Activated T-helper 17 cell treated with anti-CD3 and anti-CD28 coated beads, Interleukin-2, amount 50 U/mL, for 72 hours (primary cell): ENCODE measurements at regions not wholly inside any gene's neighbourhood (a gene's known extent, or its start where the extent isn't known, plus 50 kb on each side); places are given as distances from the start of the nearest gene placed in this dataset.

Experiments
- ATAC-seq: fragments of 150-1000 bp; cut with Tn5 transposase; replicated peaks from 2 replicates; pipeline ENCODE4 v1.10.0; 2021; ENCODE audit warnings: mild to moderate bottlenecking, moderate library complexity
- H3K27ac Mint-ChIP-seq: one replicate; pipeline ENCODE4 v1.8.0; 2022; ENCODE audit warnings: mixed read lengths
- H3K27me3 Mint-ChIP-seq: one replicate; pipeline ENCODE4 v1.8.0; 2022; ENCODE audit warnings: mixed read lengths
- H3K36me3 Mint-ChIP-seq: one replicate; pipeline ENCODE4 v1.8.0; 2022; ENCODE audit warnings: low read depth, mild to moderate bottlenecking, mixed read lengths
- H3K4me1 Mint-ChIP-seq: one replicate; pipeline ENCODE4 v1.8.0; 2022; ENCODE audit warnings: mixed read lengths
- H3K4me3 Mint-ChIP-seq: one replicate; pipeline ENCODE4 v1.8.0; 2022; ENCODE audit warnings: mild to moderate bottlenecking, mixed read lengths
- H3K9me3 Mint-ChIP-seq: one replicate; pipeline ENCODE4 v1.8.0; 2022; ENCODE audit warnings: mixed read lengths

DNA sequence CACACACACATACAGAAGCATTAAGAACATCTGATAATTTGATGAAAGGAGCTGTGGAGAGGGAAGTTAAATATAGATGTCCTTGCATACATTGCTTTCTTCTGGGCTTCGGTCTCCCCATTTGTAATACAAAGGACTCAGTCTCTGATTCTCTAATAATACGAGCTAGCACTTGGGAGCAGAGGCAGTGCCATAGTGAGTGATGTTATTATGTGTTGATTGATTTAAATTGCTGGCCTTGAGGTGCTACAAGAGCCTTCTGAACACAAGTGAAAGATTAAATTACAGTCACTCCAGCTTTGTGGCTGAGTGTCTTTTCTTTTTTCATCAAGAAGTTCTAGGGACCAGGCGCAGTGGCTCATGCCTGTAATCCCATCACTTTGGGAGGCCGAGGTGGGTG is 61.5 kb upstream of the HMGXB4 start:
- ATAC-seq: no peak
- peaks cover 29% of the 10 kb centered on the region for H3K27me3 Mint-ChIP-seq
- H3K4me3 Mint-ChIP-seq: no peak overlapping the region

DNA sequence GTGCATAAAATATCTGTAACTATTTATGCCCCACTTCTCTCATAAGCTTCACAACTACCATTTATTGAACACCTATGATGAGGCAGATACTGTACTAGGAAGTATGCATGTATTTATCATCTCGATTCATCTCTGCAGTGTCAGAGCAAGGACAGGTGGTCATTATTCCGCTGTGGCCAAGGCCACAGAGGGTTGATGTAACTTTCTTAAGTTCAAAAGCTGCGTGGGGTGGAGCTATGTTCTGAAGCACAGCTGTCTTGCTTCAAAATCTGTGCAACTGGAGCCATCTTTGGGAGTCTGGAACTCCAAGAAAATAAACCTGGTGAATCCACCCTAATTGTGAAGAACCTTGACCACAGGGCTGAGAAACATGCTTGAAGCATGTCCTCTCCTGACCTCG is 60.2 kb upstream of the HMGXB4 start:
- H3K27me3 Mint-ChIP-seq: peaks cover 36% of the 10 kb centered on the region
- ATAC-seq: no peak
- H3K36me3 Mint-ChIP-seq: no peaks in the 10 kb centered on the region
- no peak overlapping the region for H3K27ac Mint-ChIP-seq
- peaks cover 4% of the 10 kb centered on the region for H3K9me3 Mint-ChIP-seq
- no peak overlapping the region for H3K4me3 Mint-ChIP-seq
- no peaks in the 10 kb centered on the region for H3K4me1 Mint-ChIP-seq

More for the DNA sequence above, 61.5 kb upstream of the HMGXB4 start:
- Mint-ChIP-seq H3K36me3 (no peaks in the 10 kb centered on the region), H3K4me1 (no peaks in the 10 kb centered on the region), H3K9me3 (peaks cover 2% of the 10 kb centered on the region), H3K27ac (no peak overlapping the region)

DNA sequence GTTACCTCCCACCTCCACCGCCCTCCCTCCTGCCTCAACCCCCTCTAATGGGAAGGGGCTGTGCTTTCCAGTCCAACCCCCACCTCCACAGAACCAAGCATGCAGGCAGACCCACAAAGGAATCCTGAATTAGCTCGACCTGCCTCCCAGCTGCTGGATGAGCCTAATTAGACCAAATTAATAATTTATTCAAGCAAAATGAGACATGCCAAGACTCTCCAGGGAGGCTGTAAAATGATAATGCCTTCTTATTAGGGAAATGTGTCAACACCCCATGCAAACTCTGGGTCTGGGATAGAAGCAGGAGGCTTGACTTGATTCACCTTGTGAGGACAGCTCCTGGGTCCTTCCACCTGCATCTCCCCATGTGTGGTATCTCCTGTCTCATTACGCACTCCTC is 59.4 kb upstream of the HMGXB4 start:
- H3K36me3 Mint-ChIP-seq: no peaks in the 10 kb centered on the region
- no peak for ATAC-seq
- peaks cover 36% of the 10 kb centered on the region for H3K27me3 Mint-ChIP-seq
- H3K4me1 Mint-ChIP-seq: no peaks in the 10 kb centered on the region
- H3K4me3 Mint-ChIP-seq: no peak overlapping the region
- H3K27ac Mint-ChIP-seq: no peak overlapping the region
- peaks cover 4% of the 10 kb centered on the region for H3K9me3 Mint-ChIP-seq

DNA sequence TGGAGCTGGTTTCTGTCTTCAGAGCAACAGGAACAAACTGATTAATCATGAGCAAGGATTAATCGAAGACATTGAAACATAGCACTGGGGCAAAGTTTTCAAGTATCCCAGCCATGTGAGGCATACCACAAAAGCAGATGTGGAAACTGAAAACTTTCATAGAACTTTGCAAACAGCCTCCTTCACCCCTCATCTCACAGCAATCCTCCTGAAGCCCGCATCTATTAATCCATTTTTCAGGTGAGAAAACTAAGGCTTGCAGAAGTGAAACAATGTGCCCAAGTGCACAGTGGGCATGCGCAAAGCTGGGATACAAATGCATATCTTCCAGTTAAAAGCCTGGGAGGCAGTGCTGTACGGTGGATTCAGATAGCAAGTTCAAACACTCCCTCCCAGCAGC is 58.6 kb upstream of the HMGXB4 start:
- peaks cover 4% of the 10 kb centered on the region for H3K9me3 Mint-ChIP-seq
- H3K36me3 Mint-ChIP-seq: no peaks in the 10 kb centered on the region
- no peak overlapping the region for H3K4me3 Mint-ChIP-seq
- peaks cover 36% of the 10 kb centered on the region for H3K27me3 Mint-ChIP-seq
- no peak for ATAC-seq
- no peak overlapping the region for H3K27ac Mint-ChIP-seq
- no peaks in the 10 kb centered on the region for H3K4me1 Mint-ChIP-seq

DNA sequence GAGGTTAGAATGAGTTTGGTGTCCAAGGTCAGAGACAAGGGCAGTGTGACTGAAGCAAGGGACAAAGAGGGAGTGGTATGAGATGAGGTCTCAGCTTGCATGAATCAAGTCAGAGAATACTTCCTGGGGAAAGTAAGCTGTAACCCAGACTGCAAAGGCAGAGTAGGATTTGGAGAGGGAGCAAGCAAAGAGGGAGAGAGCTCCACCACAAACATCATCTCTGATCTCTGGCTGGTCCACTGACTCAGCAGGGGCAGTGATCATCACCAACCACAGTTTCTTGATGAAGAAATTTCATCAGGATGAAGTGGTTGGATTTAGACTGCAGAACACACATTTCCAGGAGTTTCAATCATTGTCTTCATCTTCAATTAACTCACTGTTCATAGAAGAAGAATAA is 54.9 kb upstream of the HMGXB4 start:
- Mint-ChIP-seq H3K4me3 (no peak overlapping the region), H3K4me1 (no peaks in the 10 kb centered on the region)
- ATAC-seq: no peak

DNA sequence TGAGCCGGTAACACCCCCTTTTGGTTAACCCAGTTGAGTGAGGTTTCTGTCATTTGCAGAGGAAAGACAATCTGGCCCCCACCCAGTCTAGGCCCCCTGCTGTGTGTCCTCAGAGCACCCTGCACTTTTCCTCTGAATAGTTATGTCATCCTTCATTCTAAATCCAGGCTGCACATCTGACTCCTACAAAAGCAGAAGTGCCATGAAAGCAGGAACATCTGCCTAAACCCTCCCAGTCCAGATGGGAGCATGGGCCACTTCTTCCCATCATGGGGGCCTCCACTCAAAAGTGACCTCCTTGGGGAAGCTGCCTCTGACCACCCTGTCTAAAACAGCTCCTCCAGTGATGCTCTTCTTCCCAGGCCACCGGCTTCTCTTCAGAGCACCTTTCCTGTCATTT is 53.7 kb upstream of the HMGXB4 start:
- Mint-ChIP-seq H3K27ac (no peak overlapping the region), H3K4me3 (no peak overlapping the region), H3K9me3 (peaks cover 4% of the 10 kb centered on the region), H3K27me3 (peaks cover 24% of the 10 kb centered on the region), H3K4me1 (no peaks in the 10 kb centered on the region), H3K36me3 (no peaks in the 10 kb centered on the region)
- no peak for ATAC-seq

More for the DNA sequence above, 54.9 kb upstream of the HMGXB4 start:
- Mint-ChIP-seq H3K27ac (no peak overlapping the region), H3K9me3 (peaks cover 4% of the 10 kb centered on the region), H3K36me3 (no peaks in the 10 kb centered on the region), H3K27me3 (peaks cover 29% of the 10 kb centered on the region)

DNA sequence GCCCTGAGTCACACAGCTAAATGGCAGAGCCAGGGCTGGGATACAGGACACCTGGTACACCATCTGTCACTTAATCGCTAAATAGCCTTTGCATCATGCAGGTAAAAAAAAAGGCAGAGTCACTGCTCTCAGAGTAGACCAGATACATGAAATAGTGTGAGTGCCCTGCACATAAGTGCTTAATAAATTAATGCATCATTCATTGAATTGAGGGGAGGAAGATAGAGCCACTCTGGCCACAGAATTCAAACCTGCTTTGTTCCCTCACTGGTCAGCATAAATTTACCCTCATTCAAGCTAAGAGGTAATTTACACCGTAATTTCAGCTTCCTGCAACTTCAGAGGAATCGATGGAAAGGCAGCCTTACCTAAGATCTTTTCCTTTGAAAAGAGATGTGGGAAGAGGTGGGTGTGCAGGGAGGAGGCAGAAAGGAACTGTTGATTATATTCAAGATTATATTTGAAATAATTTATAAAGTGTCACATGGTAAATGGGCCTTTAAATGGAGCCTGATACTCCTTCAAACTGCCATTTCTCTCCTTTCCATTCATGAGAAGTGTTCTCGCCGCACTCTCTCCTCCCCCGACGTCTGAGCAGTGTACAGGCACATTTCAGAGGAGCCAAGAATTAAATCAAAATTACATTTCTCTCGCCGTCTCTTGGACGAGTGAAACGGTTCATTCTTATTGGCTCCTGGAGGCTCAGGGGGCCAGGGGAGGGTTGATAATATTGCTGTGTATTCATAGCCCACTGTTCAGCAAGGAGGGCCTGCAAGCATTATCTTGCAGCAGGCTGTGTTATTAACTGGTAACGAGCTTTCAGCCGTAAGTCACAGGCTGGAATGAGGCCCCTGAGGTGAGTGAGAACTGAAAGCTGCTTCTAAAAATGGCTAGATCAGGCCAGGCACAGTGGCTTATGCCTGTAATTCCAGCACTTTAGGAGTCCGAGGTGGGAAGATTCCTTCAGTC is 52.2 kb upstream of the HMGXB4 start:
- Mint-ChIP-seq H3K27ac (no peak overlapping the region), H3K4me3 (no peak overlapping the region), H3K9me3 (peaks cover 4% of the 10 kb centered on the region), H3K36me3 (no peaks in the 10 kb centered on the region), H3K4me1 (no peaks in the 10 kb centered on the region), H3K27me3 (peaks cover 19% of the 10 kb centered on the region)
- no peak for ATAC-seq

DNA sequence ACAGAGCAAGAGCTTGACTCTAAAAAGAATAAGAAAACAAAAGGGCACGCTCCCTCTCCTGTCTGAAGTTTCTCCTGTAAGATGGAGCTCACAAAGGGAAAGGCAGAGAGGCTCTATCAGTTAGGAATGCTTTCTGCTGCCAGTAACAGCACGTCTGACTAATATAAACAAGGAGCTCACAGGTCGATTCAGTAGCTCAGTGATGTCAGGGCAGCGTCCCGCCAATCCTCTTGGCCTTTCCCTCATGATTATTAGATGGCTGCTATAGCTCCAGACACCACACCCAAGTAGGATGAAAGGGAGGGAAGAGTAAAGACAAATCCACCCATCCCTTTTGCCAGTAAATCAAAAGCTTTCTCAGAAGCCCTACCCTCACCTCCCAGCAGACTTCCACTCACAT is 51.3 kb upstream of the HMGXB4 start:
- ATAC-seq: no peak
- Mint-ChIP-seq H3K36me3 (no peaks in the 10 kb centered on the region), H3K9me3 (no peaks in the 10 kb centered on the region), H3K4me1 (no peaks in the 10 kb centered on the region), H3K27me3 (peaks cover 12% of the 10 kb centered on the region), H3K4me3 (no peak overlapping the region), H3K27ac (no peak overlapping the region)

DNA sequence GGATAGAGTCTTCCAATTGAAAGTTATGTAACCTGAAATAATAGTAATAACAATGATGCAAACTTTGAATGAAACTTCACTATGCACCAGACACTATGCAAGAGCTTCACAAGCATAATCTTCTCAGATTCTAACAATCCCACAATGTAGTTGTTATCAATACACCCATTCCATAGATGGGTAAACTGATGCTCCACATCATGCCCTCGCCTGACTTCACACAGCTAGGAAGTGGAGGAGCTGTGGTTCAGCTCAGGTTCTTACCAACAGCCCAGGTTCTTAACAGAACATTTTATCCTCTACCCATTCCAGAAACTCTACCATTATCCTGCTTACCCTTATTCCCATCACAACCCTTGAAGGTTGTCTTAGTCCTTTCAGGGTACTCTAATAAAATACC is 50.4 kb upstream of the HMGXB4 start:
- Mint-ChIP-seq H3K4me1 (no peaks in the 10 kb centered on the region), H3K36me3 (no peaks in the 10 kb centered on the region), H3K27ac (no peak overlapping the region), H3K9me3 (no peaks in the 10 kb centered on the region), H3K4me3 (no peak overlapping the region), H3K27me3 (peaks cover 11% of the 10 kb centered on the region)
- no peak for ATAC-seq
